ENCODE measurements at regions not wholly inside any gene's neighbourhood (a gene's known extent, or its start where the extent isn't known, plus 50 kb on each side); places are given as distances from the start of the nearest gene placed in this dataset.
A peak's percentile ranks its signal among the peaks of the same experiment; 100 is the strongest.
"Not testable (repeated sequence)": the region's sequence is repeated elsewhere in the genome, so short reads cannot be mapped to it uniquely, and the experiment has no call there.

DNA sequence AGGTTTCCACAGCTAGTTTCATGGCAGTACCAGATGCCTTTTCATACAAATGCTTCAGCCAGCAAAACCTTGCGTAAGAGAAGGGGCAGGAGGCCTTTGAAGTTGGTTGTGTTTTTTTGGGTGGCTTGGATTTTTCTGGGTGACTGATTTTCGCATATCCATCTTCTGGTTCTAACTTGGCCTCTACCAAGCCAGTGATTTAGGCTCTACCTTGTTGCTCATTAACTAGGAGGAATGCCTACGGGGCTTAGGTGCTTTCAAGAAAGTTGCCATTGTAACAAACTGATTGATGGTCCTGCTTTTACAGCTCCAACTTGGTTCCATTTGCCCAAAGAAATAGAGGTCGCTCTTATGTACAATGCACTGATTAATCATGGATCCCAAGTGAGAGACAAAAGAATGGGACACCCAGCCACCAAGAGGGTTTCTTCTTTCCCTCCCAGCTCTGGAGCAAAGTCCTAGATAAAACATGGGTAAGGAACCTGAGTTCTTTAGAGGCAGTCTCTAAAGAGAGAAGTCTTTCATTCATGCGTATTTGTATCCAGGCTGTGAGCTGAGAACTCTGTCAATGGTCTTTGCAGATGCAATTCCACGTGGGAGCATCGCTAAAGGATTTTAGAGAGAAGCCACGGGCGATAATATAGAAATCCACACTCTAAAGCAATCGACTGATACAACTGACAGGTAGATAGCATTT is 92.1 kb upstream of the FGFR2 start:
- no peak for DNase-seq

DNA sequence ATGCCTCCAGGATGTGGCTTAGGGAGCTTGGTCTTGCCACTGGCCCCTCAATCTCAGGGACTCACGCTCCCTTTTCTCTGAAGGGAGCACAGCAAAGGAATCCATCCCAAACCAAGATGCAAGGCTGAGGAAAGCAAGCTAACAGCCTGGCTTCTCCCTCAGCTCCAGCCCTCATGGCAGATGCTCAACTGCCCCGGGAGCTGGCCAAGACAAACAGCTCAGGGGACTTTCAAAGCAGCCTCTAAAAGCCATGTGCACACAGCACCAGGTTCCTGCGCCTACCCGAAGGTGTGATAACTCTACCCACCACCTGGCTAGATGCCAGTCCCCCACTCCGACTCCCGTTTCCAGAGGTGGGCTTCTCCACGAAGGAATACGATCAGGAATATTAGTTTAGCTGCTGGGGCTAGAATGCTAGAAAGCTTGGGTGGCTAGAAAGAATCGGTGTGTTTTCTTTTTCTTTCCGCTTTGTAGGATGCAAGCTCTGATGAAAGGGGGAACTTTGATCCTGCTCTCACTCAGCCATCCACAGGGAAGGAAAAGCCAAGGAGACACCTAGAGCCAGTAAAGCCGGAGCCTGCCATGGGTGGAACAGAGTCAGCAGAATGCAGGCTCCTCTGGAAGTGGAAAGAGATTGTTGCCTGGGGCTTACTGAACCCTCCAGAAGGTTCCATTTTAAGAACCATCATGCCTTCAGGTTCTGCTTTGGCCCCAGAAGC is 89.0 kb upstream of the FGFR2 start:
- DNase-seq: no peak

DNA sequence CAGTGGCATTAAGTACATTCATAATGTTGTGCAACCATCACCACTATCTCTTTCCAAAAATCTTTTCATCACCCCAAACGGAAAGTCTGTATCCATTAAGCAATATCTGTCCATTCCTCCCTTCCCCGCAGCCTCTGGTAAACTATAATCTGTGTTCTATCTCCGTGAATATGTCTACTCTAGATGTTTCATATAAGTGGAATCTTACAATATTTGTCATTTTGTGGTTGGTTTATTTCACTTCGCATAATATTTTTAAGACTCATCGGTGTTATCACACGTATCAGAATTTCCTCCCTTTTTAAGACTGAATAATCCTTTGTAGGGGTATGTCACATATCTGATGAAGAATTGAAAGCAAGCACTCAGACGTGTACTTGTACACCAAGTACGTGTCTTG is 86.0 kb upstream of the FGFR2 start:
- no peak for DNase-seq

DNA sequence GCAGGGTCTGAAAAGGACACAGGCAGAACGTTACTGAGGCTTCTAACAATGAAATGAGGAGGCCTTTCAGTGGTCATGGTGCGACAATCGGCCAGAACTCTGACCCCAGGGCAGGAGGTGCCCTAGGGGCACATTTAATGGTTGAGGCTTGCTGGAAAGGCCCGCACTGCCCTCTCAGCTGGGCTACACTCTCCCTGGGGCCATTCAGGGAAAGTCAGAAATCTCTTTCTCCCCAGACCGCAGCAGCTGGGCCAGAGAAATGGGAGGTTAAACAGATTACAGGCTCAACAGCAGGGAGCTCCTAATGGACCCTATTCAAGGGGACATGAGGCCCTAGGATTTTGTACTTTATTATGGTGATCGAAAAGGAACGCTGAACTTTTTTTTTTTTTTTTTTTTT is 85.6 kb upstream of the FGFR2 start:
- DNase-seq: no peak

DNA sequence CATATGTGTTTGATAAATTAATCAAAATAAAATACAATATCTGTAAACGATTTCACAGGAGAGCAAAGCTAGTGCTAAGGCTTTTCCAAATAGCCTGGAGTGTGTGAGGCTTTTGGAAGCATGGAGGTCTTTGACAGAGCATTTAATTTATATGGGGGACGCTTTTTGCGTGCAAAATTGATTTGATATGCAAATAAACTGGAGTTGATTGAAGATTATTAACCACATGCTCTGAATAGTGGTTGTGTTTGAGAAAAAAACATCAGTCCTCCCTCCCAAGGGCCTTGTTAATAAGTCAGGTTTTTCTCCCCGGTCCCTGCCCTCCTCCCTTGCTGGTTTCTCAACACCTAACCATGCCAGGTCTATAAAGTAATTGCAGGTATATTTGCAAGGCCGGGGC is 85.1 kb upstream of the FGFR2 start:
- DNase-seq: no peak

DNA sequence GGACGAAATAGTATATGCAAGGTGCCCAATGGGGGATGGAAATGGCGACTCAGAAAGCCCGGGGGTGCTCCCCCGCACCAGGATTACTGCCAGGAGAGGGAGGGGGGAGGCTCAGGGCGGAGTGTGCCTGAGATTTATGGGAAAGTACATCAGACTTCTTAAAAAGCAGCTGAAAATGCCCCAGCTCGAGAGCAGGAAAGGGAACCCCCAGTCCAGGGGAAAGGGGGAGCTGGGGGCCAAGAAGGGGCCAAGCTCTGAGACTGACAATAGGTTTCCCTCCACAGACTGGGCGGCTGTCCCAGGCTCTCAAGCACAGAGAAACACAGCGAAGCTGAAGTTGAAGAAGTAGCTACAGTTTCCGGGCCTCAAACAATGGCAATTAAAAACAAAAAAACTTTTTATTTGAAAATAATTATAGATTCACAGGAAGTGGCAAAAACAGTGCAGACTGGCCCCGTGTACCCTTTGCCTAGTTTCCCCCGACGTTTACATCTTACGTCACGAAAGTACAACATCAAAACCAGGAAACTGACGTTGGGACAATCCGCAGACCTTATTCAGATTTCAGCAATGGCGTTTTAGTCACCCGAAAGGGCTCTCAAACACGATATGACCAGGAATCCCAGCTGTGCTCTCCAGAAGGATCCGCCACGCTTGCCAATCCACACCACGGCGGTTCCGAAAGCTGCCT is 83.9 kb upstream of the FGFR2 start:
- peak in 25 of 56 donors; percentile 5 to 64 (median 26) for DNase-seq

DNA sequence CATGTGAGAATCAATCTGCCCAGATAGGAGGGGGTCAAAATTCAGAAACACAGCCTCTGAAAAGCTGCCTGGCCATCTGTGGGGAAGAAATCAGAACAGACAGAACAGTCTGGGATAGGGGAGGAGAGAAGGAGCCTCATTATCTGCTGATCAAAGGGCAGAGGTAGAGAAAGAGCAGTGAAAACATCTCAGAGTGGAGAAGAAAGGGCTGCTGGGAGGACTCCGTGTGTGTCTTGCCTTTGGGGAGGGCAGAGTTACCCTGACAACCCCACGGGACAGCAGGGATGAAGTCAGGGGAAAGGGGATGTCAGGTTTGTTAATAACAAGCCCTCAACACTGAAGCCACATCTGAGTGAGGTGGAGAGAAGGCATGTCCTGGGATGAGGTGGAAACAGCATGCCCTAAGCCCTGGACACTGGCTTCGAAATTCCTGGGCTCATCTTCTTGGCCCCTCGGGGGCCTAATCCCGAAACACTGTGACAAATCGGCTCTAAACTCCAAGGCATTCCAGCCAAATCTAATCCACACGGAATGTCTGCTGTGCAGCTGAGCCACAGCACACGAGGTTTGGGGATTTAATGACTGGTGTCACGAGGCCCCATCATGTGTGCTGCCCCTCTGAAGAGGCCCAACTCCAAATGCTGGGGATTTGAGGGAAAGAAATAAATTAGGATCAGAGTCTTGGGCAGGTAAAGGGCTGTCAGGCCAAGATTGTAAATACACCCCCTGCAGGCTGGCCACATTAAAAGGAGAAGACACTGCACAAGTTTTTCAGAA is 82.8 kb upstream of the FGFR2 start:
- DNase-seq: no peak

DNA sequence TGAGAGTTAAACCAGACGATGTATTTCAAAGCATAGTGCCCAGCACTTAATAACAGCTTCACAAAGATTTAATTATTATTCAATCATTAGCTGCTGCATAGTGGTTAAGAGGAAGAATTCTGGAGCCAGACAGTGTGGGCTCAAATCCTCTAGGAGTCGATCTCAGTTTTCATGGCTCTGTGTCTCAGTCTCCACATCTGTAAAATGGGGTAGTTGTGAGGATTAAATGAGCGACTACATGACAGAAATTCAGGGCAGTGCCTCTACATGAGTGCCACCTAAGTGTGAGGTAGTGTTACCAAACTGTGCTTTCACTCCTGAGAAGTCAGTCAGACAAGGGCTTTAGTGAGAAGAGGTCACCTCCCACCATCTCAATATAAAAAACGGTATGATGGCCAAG is 81.7 kb upstream of the FGFR2 start:
- no peak for DNase-seq

DNA sequence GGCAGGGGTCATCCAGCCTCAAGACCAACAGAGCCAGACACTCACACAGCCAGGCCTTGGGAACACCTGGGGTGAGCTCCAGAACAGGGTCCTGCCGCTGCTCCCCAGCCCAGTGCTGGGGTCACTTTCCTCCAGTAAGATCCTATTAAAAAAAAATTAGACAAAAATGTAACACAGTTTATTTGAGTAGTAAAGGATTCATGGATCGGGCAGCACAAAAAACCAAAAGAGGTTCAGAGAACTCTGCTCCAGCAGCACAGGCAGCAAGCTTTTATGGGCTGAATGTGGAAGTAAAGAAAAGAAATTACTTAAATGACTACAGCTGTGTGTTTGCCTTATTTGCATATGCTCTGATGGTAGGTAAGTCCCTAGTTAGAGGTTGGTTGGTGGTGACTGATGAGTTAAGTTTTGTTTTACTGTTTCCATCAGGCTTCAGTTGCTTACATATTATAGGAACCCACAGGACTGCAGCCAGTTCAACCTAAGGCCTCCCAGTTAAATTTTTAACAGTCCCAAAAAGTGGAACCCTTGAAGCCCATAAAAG is 80.5 kb upstream of the FGFR2 start:
- no peak for DNase-seq

DNA sequence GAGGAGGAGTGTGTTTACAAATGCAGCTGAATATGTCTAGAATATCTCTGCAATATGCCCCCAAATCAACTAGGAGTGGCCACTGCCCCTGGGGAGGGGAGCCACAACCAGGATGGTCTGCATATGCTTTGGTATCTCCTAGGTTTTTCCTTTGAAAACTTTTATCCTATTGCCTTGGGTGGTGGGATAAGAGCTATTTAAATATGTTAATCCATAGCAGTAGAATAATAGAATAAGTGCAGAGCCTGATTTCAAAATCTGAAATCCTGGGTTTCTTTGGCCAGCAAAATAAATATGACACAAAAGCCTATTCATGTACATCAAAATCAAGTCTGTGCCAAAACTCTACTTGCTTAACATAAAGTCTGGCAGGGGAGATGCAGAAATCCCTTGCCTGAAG is 79.6 kb upstream of the FGFR2 start:
- no peak for DNase-seq

DNA sequence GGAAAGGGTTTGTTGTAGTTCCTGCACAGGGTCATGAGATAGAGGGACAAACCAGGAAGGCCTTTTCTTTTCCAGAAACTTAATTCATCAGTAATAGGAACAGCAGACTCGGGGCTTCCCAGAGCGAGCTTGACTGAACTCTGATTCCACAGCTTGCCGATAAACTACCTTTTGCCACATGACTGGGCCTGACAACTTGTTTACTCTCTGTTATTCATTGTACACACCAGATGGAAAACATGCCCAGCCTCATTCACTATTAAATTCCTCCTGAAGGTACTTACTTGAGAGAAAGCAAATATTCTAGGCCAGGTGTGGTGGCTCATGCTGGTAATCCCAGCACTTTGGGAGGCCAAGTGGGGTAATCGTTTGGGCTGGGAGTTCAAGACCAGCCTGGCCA is 77.1 kb upstream of the FGFR2 start:
- no peak for DNase-seq

DNA sequence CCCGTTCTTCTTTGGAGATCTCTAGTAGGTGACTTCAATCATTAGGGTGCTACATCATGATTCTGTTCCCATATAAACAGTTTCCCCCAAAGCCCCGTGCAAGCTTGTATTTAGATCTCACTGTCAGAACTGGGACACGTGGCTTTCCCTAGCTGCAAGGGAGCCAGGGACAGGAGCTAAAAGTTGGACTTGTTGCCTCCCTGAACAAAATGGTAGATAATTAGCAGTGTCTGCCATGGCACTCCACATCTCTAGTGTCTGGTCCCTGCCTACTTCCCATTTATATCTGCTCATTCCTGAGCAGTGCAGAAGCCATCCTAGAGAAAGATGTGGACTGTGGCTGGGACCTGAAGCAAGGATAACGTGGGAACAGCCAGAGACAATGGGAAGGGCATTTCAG is 76.6 kb upstream of the FGFR2 start:
- no peak for DNase-seq

DNA sequence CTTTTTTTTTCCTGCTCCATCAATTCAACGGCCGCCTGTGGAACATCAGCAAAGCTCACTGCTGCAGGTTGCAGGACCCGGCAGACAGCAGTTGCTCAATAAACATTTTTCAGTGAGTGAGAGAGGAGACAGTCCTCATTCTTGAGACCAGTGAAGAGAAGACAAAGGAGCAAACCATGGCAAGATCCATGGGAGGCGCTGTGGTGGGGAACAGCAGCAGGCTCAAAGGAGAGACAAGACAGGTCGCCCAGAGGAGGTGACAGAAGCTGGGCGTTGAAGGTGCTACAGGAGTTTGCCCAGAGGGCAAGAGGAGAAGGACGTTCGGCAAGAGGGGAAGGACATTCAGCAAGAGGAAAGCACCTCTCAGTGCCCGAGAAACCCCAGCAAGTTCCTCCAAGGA is 74.5 kb upstream of the FGFR2 start:
- no peak for DNase-seq

DNA sequence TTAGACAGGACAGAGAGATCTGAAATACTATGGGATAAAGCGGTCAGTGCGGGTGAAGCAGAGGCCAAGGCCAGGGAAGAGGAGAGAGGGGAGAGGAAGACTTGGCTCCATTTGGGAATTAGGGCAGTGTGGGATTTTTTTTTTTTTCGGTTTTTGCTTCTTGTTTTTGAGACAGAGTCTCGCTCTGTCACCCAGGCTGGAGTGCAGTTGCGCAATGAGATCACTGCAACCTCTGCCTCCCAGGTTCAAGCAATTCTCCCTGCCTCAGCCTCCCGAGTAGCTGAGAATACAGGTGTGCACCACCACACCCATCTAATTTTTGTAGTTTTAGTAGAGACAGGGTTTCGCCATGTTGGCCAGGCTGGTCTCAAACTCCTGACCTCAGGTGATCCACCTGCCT is 71.6 kb upstream of the FGFR2 start:
- DNase-seq: not testable (repeated sequence)

DNA sequence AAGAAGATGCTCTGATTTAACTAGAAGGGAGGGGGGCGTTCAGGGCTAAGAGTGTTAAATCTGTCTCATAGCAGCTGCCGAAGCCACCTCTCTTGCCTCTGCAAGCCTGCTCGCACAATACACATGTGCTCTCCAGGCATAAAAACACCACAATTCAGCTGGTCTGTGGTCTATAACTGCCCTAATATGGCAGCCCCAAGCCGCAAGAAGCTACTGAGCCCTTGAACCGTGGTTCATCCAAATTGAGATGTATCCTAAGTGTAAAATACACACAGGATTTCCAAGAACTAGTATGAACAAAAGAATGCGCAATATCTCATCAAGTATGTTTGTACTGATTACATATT is 70.8 kb upstream of the FGFR2 start:
- no peak for DNase-seq

DNA sequence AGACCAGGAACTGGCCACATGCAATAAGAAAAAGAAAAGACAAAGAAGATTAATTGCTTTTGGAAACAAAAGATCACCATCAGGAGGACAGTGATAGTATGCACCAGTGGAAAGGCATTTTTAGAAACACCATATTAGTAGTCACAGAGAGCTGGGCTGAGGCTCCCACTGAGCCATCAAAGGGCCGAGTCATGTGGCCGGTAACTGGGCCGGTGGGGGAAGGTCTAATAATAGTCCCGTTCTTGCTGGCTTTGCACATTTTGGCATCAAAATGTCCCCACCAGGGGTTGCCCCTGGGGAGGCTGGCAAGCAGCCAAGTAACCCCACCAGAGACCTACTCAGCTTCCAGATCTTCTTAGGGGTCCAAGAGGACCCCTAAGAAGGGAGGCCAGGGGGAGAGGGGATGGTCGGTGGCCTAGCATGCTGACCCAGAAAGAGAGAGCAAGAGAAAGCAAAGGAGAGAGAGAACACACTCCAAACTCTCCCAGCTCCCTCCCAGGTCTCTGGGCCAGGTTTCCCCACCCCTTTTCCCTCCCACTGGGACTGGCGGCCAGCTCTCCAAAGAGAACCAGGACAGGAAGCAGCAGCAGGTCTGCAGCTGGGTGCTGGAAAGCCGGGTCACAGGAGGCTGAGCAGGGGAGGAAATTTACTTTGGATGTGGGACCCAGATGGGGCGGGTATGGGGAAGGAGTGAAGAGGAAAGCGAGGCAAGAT is 70.2 kb upstream of the FGFR2 start:
- peak in 45 of 56 donors; percentile 8 to 85 (median 40) for DNase-seq

DNA sequence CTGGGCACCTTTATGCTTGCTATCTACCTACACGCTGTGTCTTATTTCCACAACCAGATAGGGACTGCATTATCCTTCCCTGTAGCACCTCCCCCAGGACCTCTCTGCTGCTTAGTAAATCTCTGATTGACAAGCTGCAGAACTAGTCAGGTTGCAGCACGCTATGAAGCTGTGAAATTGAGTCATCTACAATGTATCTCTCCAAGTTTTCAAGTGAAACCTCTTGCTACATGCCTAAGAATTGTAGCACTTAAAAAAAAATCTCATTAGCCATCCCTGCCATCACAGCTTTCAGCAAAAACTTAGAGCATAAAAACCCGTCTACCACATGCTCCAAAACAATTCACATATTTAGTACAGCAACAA is 69.7 kb upstream of the FGFR2 start:
- no peak for DNase-seq

DNA sequence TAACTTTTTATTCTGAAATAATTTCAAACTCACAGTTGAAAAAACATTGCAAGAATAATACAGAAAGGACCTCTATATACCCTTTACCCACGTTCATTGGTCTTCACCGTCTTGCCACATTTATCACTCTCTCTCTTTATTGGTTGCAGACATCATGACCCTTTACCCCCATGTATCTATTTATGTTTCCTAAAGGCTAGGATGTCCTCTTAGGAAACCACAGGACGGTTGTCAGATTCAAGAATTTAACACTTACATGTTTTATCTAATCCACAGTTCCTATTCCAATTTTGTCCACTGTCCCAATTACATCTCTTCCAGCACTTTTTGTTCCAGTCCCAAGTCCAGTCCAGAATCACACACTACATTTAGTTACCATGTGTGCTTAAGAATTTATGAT is 67.6 kb upstream of the FGFR2 start:
- DNase-seq: no peak

DNA sequence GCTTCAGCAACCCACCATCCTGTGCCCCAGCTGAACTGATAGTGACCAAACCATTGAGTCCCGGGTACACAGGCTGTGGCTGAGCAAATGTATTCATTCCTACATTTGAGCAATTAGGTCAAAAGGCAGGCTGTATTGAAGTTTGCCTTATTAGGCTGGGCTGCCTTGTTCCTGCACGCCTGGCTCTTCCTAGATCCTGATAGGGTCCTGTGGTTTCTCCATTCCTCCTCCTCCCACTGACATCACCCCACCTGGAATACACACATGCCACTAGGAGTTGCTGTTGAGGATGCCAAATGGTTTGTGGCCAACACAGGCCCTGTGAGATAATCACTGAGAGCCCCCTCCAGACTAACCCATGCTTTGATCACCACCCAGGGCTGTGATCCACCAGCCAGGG is 66.4 kb upstream of the FGFR2 start:
- DNase-seq: no peak

DNA sequence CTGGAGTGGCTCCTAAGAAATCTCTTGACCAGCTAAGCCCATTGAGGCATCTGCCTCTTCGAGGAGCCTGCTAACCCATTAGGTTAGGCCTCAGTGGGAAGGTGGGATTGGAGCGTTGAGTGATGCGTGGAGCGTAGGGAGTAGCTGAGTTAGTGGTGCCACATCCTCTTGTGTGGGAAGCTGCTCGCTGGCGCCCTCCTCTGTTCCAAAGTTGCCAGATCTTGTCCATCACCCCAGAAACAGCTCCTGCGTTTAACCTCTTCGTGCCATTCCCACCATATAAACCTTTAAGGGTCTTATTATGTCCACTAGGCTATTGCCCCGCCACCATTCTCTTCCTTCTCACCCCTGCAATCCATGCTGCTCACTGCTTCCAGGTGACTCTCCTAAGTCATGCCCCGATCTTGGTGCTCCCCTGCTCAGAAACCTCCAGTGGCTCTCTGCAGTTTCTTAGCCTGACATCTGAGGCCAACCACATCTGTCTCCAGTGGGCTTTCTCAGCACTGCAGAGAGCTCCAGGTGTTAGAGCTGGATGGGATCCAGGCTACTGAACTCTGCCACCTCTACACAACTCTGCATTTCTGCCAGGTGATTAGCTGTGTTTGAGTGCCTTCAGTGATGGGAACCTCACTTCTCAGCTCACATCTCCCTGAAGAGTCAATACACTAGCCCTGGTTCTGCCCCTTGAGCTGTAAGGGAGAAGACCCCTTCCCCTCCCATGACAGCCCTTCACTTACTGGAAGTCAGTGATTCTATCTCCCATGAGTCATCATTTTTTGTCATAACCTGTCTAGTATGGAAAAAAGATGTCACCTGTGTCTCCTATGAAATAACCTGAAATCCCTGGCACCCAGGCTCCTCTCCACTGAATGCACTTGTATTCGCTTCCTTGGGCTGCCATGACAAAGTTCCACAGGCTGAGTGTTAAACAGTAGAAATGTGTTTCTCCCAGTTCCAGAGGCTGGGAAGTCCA is 65.0 kb upstream of the FGFR2 start:
- DNase-seq: peak in 11 of 56 donors; percentile 5 to 53 (median 21)
